Stimulated activated CD8-positive, alpha-beta memory T cell treated with anti-CD3 and anti-CD28 coated beads, Interleukin-12 subunit alpha, Interleukin-12 subunit beta, amount 100 ng/mL, for 4 hours (primary cell): ENCODE measurements at regions not wholly inside any gene's neighbourhood (a gene's known extent, or its start where the extent isn't known, plus 50 kb on each side); places are given as distances from the start of the nearest gene placed in this dataset.
"Not testable (repeated sequence)": the region's sequence is repeated elsewhere in the genome, so short reads cannot be mapped to it uniquely, and the experiment has no call there.

Experiments used
- DNase-seq: peaks from one replicate; pipeline ENCODE4 v3.0.0-alpha.2; 2020; ENCODE audit warnings: low read depth

GRCh38 chr9:38126730-38127129 is 57.7 kb upstream of the SHB start:
- DNase-seq = no peak

GRCh38 chr9:38125889-38126288 is 56.9 kb upstream of the SHB start:
- DNase-seq = no peak

GRCh38 chr9:38123359-38123758 is 54.3 kb upstream of the SHB start:
- DNase-seq = not testable (repeated sequence)

DNA sequence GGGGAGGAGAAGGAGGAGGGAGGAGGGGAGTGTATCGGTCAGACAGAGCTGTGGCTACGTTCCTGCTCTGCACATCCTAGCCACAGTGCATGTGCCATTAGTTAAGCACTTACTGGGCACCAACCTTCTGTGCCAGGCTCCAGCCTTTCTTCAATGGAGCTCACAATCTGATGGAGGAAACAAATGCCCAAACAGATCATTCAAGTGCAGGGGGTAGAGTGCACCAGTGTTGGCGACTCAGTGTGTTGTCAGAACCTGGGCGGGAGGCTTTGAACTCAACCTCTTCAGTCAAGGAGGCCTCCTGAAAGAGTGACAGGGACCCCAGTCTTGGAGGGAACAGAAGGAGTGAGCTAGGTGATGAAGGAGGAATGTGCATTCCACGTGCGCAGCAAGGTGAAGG is 51.9 kb upstream of the SHB start:
- DNase-seq = no peak

GRCh38 chr9:38119560-38120236 is 50.7 kb upstream of the SHB start:
- DNase-seq = no peak

- no peak for DNase-seq
Observed at GRCh38 chr9:38118862-38119438, 49.9 kb upstream of the SHB start.
